Nephron progenitor cell (in vitro differentiated cells): ENCODE measurements at regions not wholly inside any gene's neighbourhood (a gene's known extent, or its start where the extent isn't known, plus 50 kb on each side); places are given as distances from the start of the nearest gene placed in this dataset.

ENCODE experiments used
- DNase-seq: peaks from one replicate; pipeline ENCODE4 v3.0.0; 2021
- H3K27ac Mint-ChIP-seq: 2 replicates; pipeline ENCODE4 v1.8.0; 2021; ENCODE audit warnings: mild to moderate bottlenecking, moderate library complexity, mixed read lengths
- H3K27me3 Mint-ChIP-seq: 2 replicates; pipeline ENCODE4 v1.8.0; 2021; ENCODE audit warnings: mild to moderate bottlenecking, low read depth, mixed read lengths; ENCODE audit not compliant: poor library complexity
- H3K36me3 Mint-ChIP-seq: 2 replicates; pipeline ENCODE4 v1.8.0; 2021; ENCODE audit warnings: low read depth, mixed read lengths
- H3K4me1 Mint-ChIP-seq: 2 replicates; pipeline ENCODE4 v1.8.0; 2021; ENCODE audit warnings: mixed read lengths
- H3K4me3 Mint-ChIP-seq: 2 replicates; pipeline ENCODE4 v1.8.0; 2021; ENCODE audit warnings: mild to moderate bottlenecking, moderate library complexity, mixed read lengths
- H3K9me3 Mint-ChIP-seq: 2 replicates; pipeline ENCODE4 v1.8.0; 2021; ENCODE audit warnings: mild to moderate bottlenecking, moderate library complexity, mixed read lengths
- CTCF ChIP-seq: fragments of 200-600 bp; sonication (generic); IDR thresholded peaks from 2 replicates; pipeline ENCODE4 v1.5.0; 2021; ENCODE audit warnings: antibody characterized with exemption

- TF ChIP-seq CTCF = no peak
- Mint-ChIP-seq H3K27ac (no peak overlapping the region), H3K36me3 (no peaks in the 10 kb centered on the region), H3K27me3 (no peaks in the 10 kb centered on the region), H3K4me3 (no peak overlapping the region), H3K4me1 (no peaks in the 10 kb centered on the region), H3K9me3 (peaks cover 7% of the 10 kb centered on the region)
- DNase-seq = no peak
Observed at GRCh38 chr7:79570903-79571302, 117.4 kb upstream of the MAGI2 start.

GRCh38 chr7:79563821-79564522, 110.5 kb upstream of the MAGI2 start:
- no peak for DNase-seq
- Mint-ChIP-seq H3K36me3 (no peaks in the 10 kb centered on the region), H3K27me3 (no peaks in the 10 kb centered on the region), H3K4me1 (no peaks in the 10 kb centered on the region), H3K4me3 (no peak overlapping the region), H3K27ac (no peak overlapping the region), H3K9me3 (no peaks in the 10 kb centered on the region)
- TF ChIP-seq CTCF = no peak

- no peaks in the 10 kb centered on the region for H3K27me3 Mint-ChIP-seq
- no peaks in the 10 kb centered on the region for H3K4me1 Mint-ChIP-seq
- H3K36me3 Mint-ChIP-seq = no peaks in the 10 kb centered on the region
- DNase-seq = no peak
- TF ChIP-seq CTCF = no peak
- no peak overlapping the region for H3K27ac Mint-ChIP-seq
- no peaks in the 10 kb centered on the region for H3K9me3 Mint-ChIP-seq
- no peak overlapping the region for H3K4me3 Mint-ChIP-seq
Observed at GRCh38 chr7:79555571-79555970, 102.1 kb upstream of the MAGI2 start.

GRCh38 chr7:79553811-79554555, 100.5 kb upstream of the MAGI2 start:
- Mint-ChIP-seq H3K4me3 (no peak overlapping the region), H3K27ac (peak overlapping the region; percentile 17), H3K9me3 (no peaks in the 10 kb centered on the region), H3K36me3 (no peaks in the 10 kb centered on the region), H3K27me3 (no peaks in the 10 kb centered on the region), H3K4me1 (no peaks in the 10 kb centered on the region)
- TF ChIP-seq CTCF = no peak
- DNase-seq = no peak

GRCh38 chr7:79552463-79552862, 99.0 kb upstream of the MAGI2 start:
- TF ChIP-seq CTCF = no peak

GRCh38 chr7:79548727-79549126, 95.3 kb upstream of the MAGI2 start:
- no peaks in the 10 kb centered on the region for H3K27me3 Mint-ChIP-seq
- H3K4me1 Mint-ChIP-seq = no peaks in the 10 kb centered on the region
- H3K27ac Mint-ChIP-seq = no peak overlapping the region
- no peak overlapping the region for H3K4me3 Mint-ChIP-seq
- H3K36me3 Mint-ChIP-seq = no peaks in the 10 kb centered on the region
- no peaks in the 10 kb centered on the region for H3K9me3 Mint-ChIP-seq
- DNase-seq = no peak
- no peak for TF ChIP-seq CTCF

More at GRCh38 chr7:79552463-79552862, 99.0 kb upstream of the MAGI2 start:
- no peak overlapping the region for H3K4me3 Mint-ChIP-seq
- no peaks in the 10 kb centered on the region for H3K4me1 Mint-ChIP-seq
- no peaks in the 10 kb centered on the region for H3K36me3 Mint-ChIP-seq
- H3K27ac Mint-ChIP-seq = no peak overlapping the region
- DNase-seq = no peak
- H3K9me3 Mint-ChIP-seq = no peaks in the 10 kb centered on the region
- no peaks in the 10 kb centered on the region for H3K27me3 Mint-ChIP-seq
